Neural progenitor cell (in vitro differentiated cells): ENCODE measurements at regions not wholly inside any gene's neighbourhood (a gene's known extent, or its start where the extent isn't known, plus 50 kb on each side); places are given as distances from the start of the nearest gene placed in this dataset.

ENCODE experiments used
- DNase-seq: peaks from one replicate; pipeline ENCODE4 v3.0.0-alpha.2; 2016; ENCODE audit warnings: low spot score
- H2AFZ ChIP-seq: fragments of 200-600 bp; sonication (generic); replicated peaks from 2 replicates; pipeline ENCODE4 v1.6.1; 2016; ENCODE audit warnings: antibody characterized with exemption
- H3F3A ChIP-seq: fragments of 200-600 bp; sonication (generic); 2 replicates; pipeline ENCODE4 v1.6.1; 2016; ENCODE audit warnings: antibody characterized with exemption, low read depth
- H3K27ac ChIP-seq: fragments of 200-600 bp; sonication (generic); 2 replicates; pipeline ENCODE4 v1.5.1; 2016; ENCODE audit warnings: mild to moderate bottlenecking
- H3K27me3 ChIP-seq: fragments of 200-600 bp; sonication (generic); 2 replicates; pipeline ENCODE4 v1.6.1; 2016; ENCODE audit warnings: mild to moderate bottlenecking, moderate library complexity
- H3K36me3 ChIP-seq: fragments of 200-600 bp; sonication (generic); 2 replicates; pipeline ENCODE4 v1.5.1; 2016
- H3K4me1 ChIP-seq: fragments of 200-600 bp; sonication (generic); 2 replicates; pipeline ENCODE4 v1.6.1; 2016; ENCODE audit warnings: mixed run types
- H3K4me2 ChIP-seq: fragments of 200-600 bp; sonication (generic); 2 replicates; pipeline ENCODE4 v1.6.1; 2016
- H3K4me3 ChIP-seq: fragments of 200-600 bp; sonication (generic); 2 replicates; pipeline ENCODE4 v1.5.1; 2016
- H3K79me2 ChIP-seq: fragments of 200-600 bp; sonication (generic); 2 replicates; pipeline ENCODE4 v1.6.1; 2016; ENCODE audit warnings: low read depth
- H3K9ac ChIP-seq: fragments of 200-600 bp; sonication (generic); 2 replicates; pipeline ENCODE4 v1.6.1; 2016
- H3K9me3 ChIP-seq: fragments of 200-600 bp; sonication (generic); 2 replicates; pipeline ENCODE4 v1.5.1; 2016; ENCODE audit warnings: low read depth
- H4K20me1 ChIP-seq: fragments of 200-600 bp; sonication (generic); 2 replicates; pipeline ENCODE4 v1.6.1; 2016; ENCODE audit warnings: low read depth
- H3K27ac Mint-ChIP-seq: 3 replicates; pipeline ENCODE4 v1.8.0; 2021; ENCODE audit warnings: mixed read lengths
- H3K27me3 Mint-ChIP-seq: 2 replicates; pipeline ENCODE4 v1.8.0; 2022; ENCODE audit warnings: low read depth, mild to moderate bottlenecking, inconsistent platforms, moderate library complexity, mixed read lengths; ENCODE audit not compliant: insufficient read depth
- H3K36me3 Mint-ChIP-seq: 3 replicates; pipeline ENCODE4 v1.8.0; 2021; ENCODE audit warnings: mixed read lengths
- H3K4me1 Mint-ChIP-seq: 3 replicates; pipeline ENCODE4 v1.8.0; 2021; ENCODE audit warnings: mixed read lengths
- H3K4me3 Mint-ChIP-seq: 3 replicates; pipeline ENCODE4 v1.8.0; 2021; ENCODE audit warnings: mild to moderate bottlenecking, moderate library complexity, mixed read lengths
- H3K9me3 Mint-ChIP-seq: 3 replicates; pipeline ENCODE4 v1.8.0; 2020; ENCODE audit warnings: mixed read lengths
- CTCF ChIP-seq: fragments of 200-600 bp; sonication (generic); IDR thresholded peaks from 2 replicates; pipeline ENCODE4 v1.5.1; 2017; ENCODE audit warnings: antibody characterized with exemption, mild to moderate bottlenecking
- EZH2 ChIP-seq: fragments of 200-600 bp; sonication (generic); IDR thresholded peaks from 2 replicates; pipeline ENCODE4 v1.6.1; 2017; ENCODE audit warnings: antibody characterized with exemption, mild to moderate bottlenecking, moderate library complexity
- EZH2phosphoT487 ChIP-seq: fragments of 200-600 bp; sonication (generic); IDR thresholded peaks from 2 replicates; pipeline ENCODE4 v1.6.1; 2017; ENCODE audit warnings: antibody characterized with exemption

DNA sequence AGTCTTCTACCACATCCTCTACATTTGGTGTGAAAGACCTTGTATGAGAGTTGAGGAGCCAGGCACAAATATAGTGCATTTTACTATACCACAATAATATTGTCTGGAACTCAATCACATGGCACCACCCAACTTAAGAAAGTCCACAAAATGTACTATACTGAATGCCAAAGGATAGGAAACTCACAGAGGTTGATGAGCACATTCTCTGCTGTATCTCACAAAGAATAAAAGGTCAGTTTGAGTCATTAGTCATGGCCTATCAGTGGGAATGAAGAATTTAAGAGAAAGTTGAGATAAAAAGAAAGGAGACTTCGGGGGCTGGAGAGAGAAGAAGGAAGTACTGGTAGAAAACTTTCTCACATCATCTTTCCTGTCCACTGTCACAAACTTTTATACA, 134.3 kb downstream of the RDH14 start:
- TF ChIP-seq EZH2phosphoT487 (no peak), EZH2 (no peak), CTCF (no peak)
- Mint-ChIP-seq H3K4me1 (no peaks in the 10 kb centered on the region), H3K27ac (no peak overlapping the region), H3K27me3 (no peaks in the 10 kb centered on the region), H3K9me3 (no peaks in the 10 kb centered on the region), H3K4me3 (no peak overlapping the region), H3K36me3 (no peaks in the 10 kb centered on the region)
- Histone ChIP-seq H3K4me1 (no peaks in the 10 kb centered on the region), H3K36me3 (no peaks in the 10 kb centered on the region), H3K4me3 (no peak overlapping the region), H3F3A (no peaks in the 10 kb centered on the region), H3K4me2 (no peak overlapping the region), H3K27me3 (no peaks in the 10 kb centered on the region), H3K9me3 (no peaks in the 10 kb centered on the region), H3K79me2 (no peaks in the 10 kb centered on the region), H3K27ac (no peak overlapping the region), H4K20me1 (no peaks in the 10 kb centered on the region), H2AFZ (no peak overlapping the region), H3K9ac (no peak overlapping the region)
- DNase-seq: no peak

GRCh38 chr2:18425210-18425703, 135.2 kb downstream of the RDH14 start:
- H2AFZ ChIP-seq: no peak overlapping the region
- H3K9ac ChIP-seq: no peak overlapping the region
- H3K79me2 ChIP-seq: no peaks in the 10 kb centered on the region
- H3K27ac ChIP-seq: no peak overlapping the region
- no peaks in the 10 kb centered on the region for H3K36me3 ChIP-seq
- no peaks in the 10 kb centered on the region for H3K9me3 Mint-ChIP-seq
- no peaks in the 10 kb centered on the region for H3K4me1 ChIP-seq
- no peak overlapping the region for H3K4me2 ChIP-seq
- no peak overlapping the region for H3K27ac Mint-ChIP-seq
- no peaks in the 10 kb centered on the region for H3K4me1 Mint-ChIP-seq
- no peaks in the 10 kb centered on the region for H3K9me3 ChIP-seq
- no peak for TF ChIP-seq EZH2
- no peak for TF ChIP-seq CTCF
- TF ChIP-seq EZH2phosphoT487: no peak
- no peaks in the 10 kb centered on the region for H4K20me1 ChIP-seq
- H3K27me3 ChIP-seq: no peaks in the 10 kb centered on the region
- H3F3A ChIP-seq: no peaks in the 10 kb centered on the region
- no peak overlapping the region for H3K4me3 Mint-ChIP-seq
- DNase-seq: no peak
- no peaks in the 10 kb centered on the region for H3K27me3 Mint-ChIP-seq
- H3K4me3 ChIP-seq: no peak overlapping the region
- H3K36me3 Mint-ChIP-seq: no peaks in the 10 kb centered on the region

- Histone ChIP-seq H3K27ac (no peak overlapping the region), H3K4me3 (no peak overlapping the region), H4K20me1 (no peaks in the 10 kb centered on the region), H3K4me1 (no peaks in the 10 kb centered on the region), H3K27me3 (no peaks in the 10 kb centered on the region), H3K4me2 (no peak overlapping the region), H3K9ac (no peak overlapping the region), H3K36me3 (no peaks in the 10 kb centered on the region), H2AFZ (no peak overlapping the region), H3K9me3 (no peaks in the 10 kb centered on the region), H3K79me2 (no peaks in the 10 kb centered on the region), H3F3A (no peaks in the 10 kb centered on the region)
- Mint-ChIP-seq H3K27ac (no peak overlapping the region), H3K27me3 (no peaks in the 10 kb centered on the region), H3K9me3 (no peaks in the 10 kb centered on the region), H3K4me3 (no peak overlapping the region), H3K4me1 (no peaks in the 10 kb centered on the region), H3K36me3 (no peaks in the 10 kb centered on the region)
- DNase-seq: no peak
- TF ChIP-seq CTCF: no peak
- TF ChIP-seq EZH2phosphoT487: no peak
- no peak for TF ChIP-seq EZH2
These were observed 136.8 kb downstream of the RDH14 start for GRCh38 chr2:18423636-18424035.
